Tibial artery (tissue), 4 donors: ENCODE measurements at regions not wholly inside any gene's neighbourhood (a gene's known extent, or its start where the extent isn't known, plus 50 kb on each side); places are given as distances from the start of the nearest gene placed in this dataset.

ENCODE experiments used
- DNase-seq, 2 donors: peaks; one replicate each; pipeline ENCODE4 v3.0.0-alpha.2; 2019
- H3K27ac ChIP-seq, 2 donors: fragments of 200-600 bp; sonication (generic) in 1 of 2; 1 replicate in 1 of 2; 2 replicates in 1 of 2; pipeline ENCODE4 v1.5.1; 2018 to 2019; ENCODE audit warnings: mild to moderate bottlenecking in 1 of 2
- H3K27me3 ChIP-seq, 2 donors: fragments of 200-600 bp; sonication (generic) in 1 of 2; one replicate each; pipeline versions ENCODE4 v1.5.1 to v1.6.0; 2016 to 2019
- H3K36me3 ChIP-seq, 3 donors: fragments of 200-600 bp; sonication (generic) in 2 of 3; one replicate each; pipeline ENCODE4 v1.5.1; 2016 to 2019; ENCODE audit warnings: mild to moderate bottlenecking in 2 of 3
- H3K4me1 ChIP-seq, 4 donors: fragments of 200-600 bp; sonication (generic) in 2 of 4; 1 replicate in 3 of 4; 2 replicates in 1 of 4; pipeline ENCODE4 v1.5.1; 2016 to 2019
- H3K4me3 ChIP-seq, 2 donors: fragments of 200-600 bp; sonication (generic) in 1 of 2; 1 replicate in 1 of 2; 2 replicates in 1 of 2; pipeline ENCODE4 v1.5.1; 2018 to 2019; ENCODE audit warnings: mild to moderate bottlenecking in 2 of 2
- H3K9me3 ChIP-seq, 3 donors: fragments of 200-600 bp; sonication (generic) in 1 of 3; one replicate each; pipeline ENCODE4 v1.5.1; 2016 to 2019
- CTCF ChIP-seq, 2 experiments: fragments of 200-600 bp in 1 of 2; fragments of 450-650 bp in 1 of 2; IDR thresholded peaks; one replicate each; pipeline ENCODE4 v1.5.1; 2017 to 2019; ENCODE audit warnings: antibody characterized with exemption in 2 of 2, mild to moderate bottlenecking in 1 of 2, moderate library complexity in 1 of 2
- intact Hi-C: fragments of 100-400 bp; cut with DNase I; formaldehyde crosslinking; loops from one replicate; pipeline ENCODE4 v1.15.0; 2023; ENCODE audit warnings: low total_unique reads

GRCh38 chrX:109843963-109844751, 111.1 kb upstream of the ACSL4 start:
- intact Hi-C loops: no loop called here
- H3K27me3 ChIP-seq: no peaks in the 10 kb centered on the region
- H3K36me3 ChIP-seq: no peaks in the 10 kb centered on the region
- no peak overlapping the region for H3K4me3 ChIP-seq
- no peak for TF ChIP-seq CTCF (IDR thresholded peaks at IDR 0.05)
- peaks cover 0 to 5% (median 2%) of the 10 kb centered on the region in 4 donors for H3K4me1 ChIP-seq
- H3K9me3 ChIP-seq: no peaks in the 10 kb centered on the region
- no peak overlapping the region for H3K27ac ChIP-seq
- DNase-seq: no peak

GRCh38 chrX:109844986-109845385, 111.9 kb upstream of the ACSL4 start:
- intact Hi-C loops: no loop called here
- H3K27ac ChIP-seq: no peak overlapping the region

GRCh38 chrX:109845996-109846395, 112.9 kb upstream of the ACSL4 start:
- H3K4me3 ChIP-seq: no peak overlapping the region
- H3K36me3 ChIP-seq: no peaks in the 10 kb centered on the region
- no peaks in the 10 kb centered on the region for H3K27me3 ChIP-seq
- no peaks in the 10 kb centered on the region for H3K9me3 ChIP-seq
- no peak for DNase-seq
- intact Hi-C loops: no loop called here
- peaks cover 0 to 4% (median 0%) of the 10 kb centered on the region in 4 donors for H3K4me1 ChIP-seq
- no peak for TF ChIP-seq CTCF (IDR thresholded peaks at IDR 0.05)
- no peak overlapping the region for H3K27ac ChIP-seq

More at GRCh38 chrX:109844986-109845385, 111.9 kb upstream of the ACSL4 start:
- Histone ChIP-seq H3K4me3 (no peak overlapping the region), H3K4me1 (peaks cover 0 to 5% (median 2%) of the 10 kb centered on the region in 4 donors), H3K36me3 (no peaks in the 10 kb centered on the region), H3K9me3 (no peaks in the 10 kb centered on the region), H3K27me3 (no peaks in the 10 kb centered on the region)
- TF ChIP-seq CTCF (IDR thresholded peaks at IDR 0.05): no peak
- DNase-seq: no peak

GRCh38 chrX:109847257-109848187, 114.5 kb upstream of the ACSL4 start:
- Histone ChIP-seq H3K27ac (no peak overlapping the region), H3K4me1 (peaks cover 0 to 4% (median 0%) of the 10 kb centered on the region in 4 donors), H3K36me3 (no peaks in the 10 kb centered on the region), H3K9me3 (no peaks in the 10 kb centered on the region), H3K4me3 (no peak overlapping the region), H3K27me3 (no peaks in the 10 kb centered on the region)
- intact Hi-C loops: no loop called here
- no peak for TF ChIP-seq CTCF (IDR thresholded peaks at IDR 0.05)
- no peak for DNase-seq

GRCh38 chrX:109848461-109849050, 115.5 kb upstream of the ACSL4 start:
- intact Hi-C loops: no loop called here
- no peak for DNase-seq
- H3K9me3 ChIP-seq: peaks cover 0 to 3% (median 2%) of the 10 kb centered on the region in 3 donors
- H3K4me1 ChIP-seq: peaks cover 0 to 4% (median 0%) of the 10 kb centered on the region in 4 donors
- H3K27me3 ChIP-seq: no peaks in the 10 kb centered on the region
- TF ChIP-seq CTCF (IDR thresholded peaks at IDR 0.05): no peak
- H3K27ac ChIP-seq: no peak overlapping the region
- H3K36me3 ChIP-seq: no peaks in the 10 kb centered on the region
- no peak overlapping the region for H3K4me3 ChIP-seq
